ENCODE measurements at regions not wholly inside any gene's neighbourhood (a gene's known extent, or its start where the extent isn't known, plus 50 kb on each side); places are given as distances from the start of the nearest gene placed in this dataset.

- DNase-seq (ENCODE audit: low spot score) = no peak
Observed at GRCh38 chr7:119415682-119416081, 857.3 kb upstream of the KCND2 start.

- no peak for DNase-seq (ENCODE audit: low spot score)
Observed at GRCh38 chr7:119421657-119422056, 851.3 kb upstream of the KCND2 start.

GRCh38 chr7:119436882-119437281 lies 836.1 kb upstream of the KCND2 start:
- DNase-seq (ENCODE audit: low spot score) = no peak

GRCh38 chr7:119438315-119438714 lies 834.7 kb upstream of the KCND2 start:
- no peak for DNase-seq (ENCODE audit: low spot score)

GRCh38 chr7:119439192-119439591 lies 833.8 kb upstream of the KCND2 start:
- DNase-seq (ENCODE audit: low spot score) = no peak

GRCh38 chr7:119452401-119452800 lies 820.6 kb upstream of the KCND2 start:
- no peak for DNase-seq (ENCODE audit: low spot score)

- DNase-seq (ENCODE audit: low spot score) = no peak
Observed at GRCh38 chr7:119465798-119466305, 807.1 kb upstream of the KCND2 start.

GRCh38 chr7:119472408-119473038 lies 800.5 kb upstream of the KCND2 start:
- peak; percentile 62 for DNase-seq (ENCODE audit: low spot score)

GRCh38 chr7:119482209-119482608 lies 790.8 kb upstream of the KCND2 start:
- DNase-seq (ENCODE audit: low spot score) = no peak

GRCh38 chr7:119482671-119483070 lies 790.3 kb upstream of the KCND2 start:
- no peak for DNase-seq (ENCODE audit: low spot score)

- DNase-seq (ENCODE audit: low spot score) = no peak
Observed at GRCh38 chr7:119483364-119483763, 789.6 kb upstream of the KCND2 start.

GRCh38 chr7:119514326-119514725 lies 758.6 kb upstream of the KCND2 start:
- no peak for DNase-seq (ENCODE audit: low spot score)

- DNase-seq (ENCODE audit: low spot score) = no peak
Observed at GRCh38 chr7:119515214-119515613, 757.8 kb upstream of the KCND2 start.

- no peak for DNase-seq (ENCODE audit: low spot score)
Observed at GRCh38 chr7:119515962-119516361, 757.0 kb upstream of the KCND2 start.

GRCh38 chr7:119522263-119522662 lies 750.7 kb upstream of the KCND2 start:
- no peak for DNase-seq (ENCODE audit: low spot score)

GRCh38 chr7:119522698-119523097 lies 750.3 kb upstream of the KCND2 start:
- DNase-seq (ENCODE audit: low spot score) = no peak

GRCh38 chr7:119545118-119545517 lies 727.9 kb upstream of the KCND2 start:
- no peak for DNase-seq (ENCODE audit: low spot score)

- no peak for DNase-seq (ENCODE audit: low spot score)
Observed at GRCh38 chr7:119555788-119556187, 717.2 kb upstream of the KCND2 start.

- peak; percentile 30 for DNase-seq (ENCODE audit: low spot score)
Observed at GRCh38 chr7:119556436-119556835, 716.5 kb upstream of the KCND2 start.

GRCh38 chr7:119561751-119562150 lies 711.2 kb upstream of the KCND2 start:
- DNase-seq (ENCODE audit: low spot score) = no peak

GRCh38 chr7:119562839-119563238 lies 710.1 kb upstream of the KCND2 start:
- peak; percentile 50 for DNase-seq (ENCODE audit: low spot score)

- no peak for DNase-seq (ENCODE audit: low spot score)
Observed at GRCh38 chr7:119571666-119572065, 701.3 kb upstream of the KCND2 start.

GRCh38 chr7:119572132-119572531 lies 700.8 kb upstream of the KCND2 start:
- peak; percentile 64 for DNase-seq (ENCODE audit: low spot score)

- DNase-seq (ENCODE audit: low spot score) = no peak
Observed at GRCh38 chr7:119572541-119572940, 700.4 kb upstream of the KCND2 start.
